NCI-H1417 (cell line): ENCODE measurements at regions not wholly inside any gene's neighbourhood (a gene's known extent, or its start where the extent isn't known, plus 50 kb on each side); places are given as distances from the start of the nearest gene placed in this dataset.

ENCODE experiments used
- DNase-seq, 3 experiments: peaks; one replicate each; lab custom pipeline; 2025; lab: John Stamatoyannopoulos, UW

DNA sequence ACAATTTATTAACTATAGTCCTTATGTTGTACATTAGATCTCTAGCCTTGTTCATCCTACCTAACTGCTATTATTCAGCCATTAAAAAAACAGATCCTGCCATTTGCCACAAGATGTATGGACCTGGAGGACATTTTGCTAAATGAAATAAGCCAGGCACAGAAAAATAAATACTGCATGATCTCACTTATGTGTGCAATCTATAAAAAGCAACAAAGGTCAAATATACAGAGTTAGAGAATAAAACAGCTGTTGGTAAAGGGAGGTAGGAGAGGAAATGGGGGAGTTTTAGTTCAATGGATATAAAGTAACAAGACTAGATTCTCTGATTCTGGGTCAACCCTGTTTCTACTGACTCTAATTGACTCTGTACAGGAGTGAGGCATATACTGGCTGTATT is 103.3 kb upstream of the FAM9C start:
- no peak for DNase-seq

DNA sequence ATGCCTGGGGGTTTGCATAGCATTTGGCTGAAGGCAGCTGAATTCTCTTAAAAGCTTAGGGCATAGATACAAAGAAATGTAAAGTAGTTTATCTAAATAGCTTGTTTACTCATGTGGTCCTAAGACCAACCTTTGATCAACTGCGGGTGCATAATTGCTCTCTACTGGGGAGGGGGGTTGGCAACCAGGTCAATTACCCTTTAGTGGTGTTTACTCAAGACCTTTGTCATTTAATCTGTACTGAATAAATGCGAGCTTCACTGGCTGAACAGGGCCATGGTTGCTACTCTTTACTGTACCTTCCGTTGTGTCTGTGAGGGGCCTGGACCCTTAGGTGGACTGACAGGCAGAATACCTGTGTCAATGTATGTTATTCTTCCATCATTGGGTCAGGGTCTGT is 102.7 kb upstream of the FAM9C start:
- no peak for DNase-seq

DNA sequence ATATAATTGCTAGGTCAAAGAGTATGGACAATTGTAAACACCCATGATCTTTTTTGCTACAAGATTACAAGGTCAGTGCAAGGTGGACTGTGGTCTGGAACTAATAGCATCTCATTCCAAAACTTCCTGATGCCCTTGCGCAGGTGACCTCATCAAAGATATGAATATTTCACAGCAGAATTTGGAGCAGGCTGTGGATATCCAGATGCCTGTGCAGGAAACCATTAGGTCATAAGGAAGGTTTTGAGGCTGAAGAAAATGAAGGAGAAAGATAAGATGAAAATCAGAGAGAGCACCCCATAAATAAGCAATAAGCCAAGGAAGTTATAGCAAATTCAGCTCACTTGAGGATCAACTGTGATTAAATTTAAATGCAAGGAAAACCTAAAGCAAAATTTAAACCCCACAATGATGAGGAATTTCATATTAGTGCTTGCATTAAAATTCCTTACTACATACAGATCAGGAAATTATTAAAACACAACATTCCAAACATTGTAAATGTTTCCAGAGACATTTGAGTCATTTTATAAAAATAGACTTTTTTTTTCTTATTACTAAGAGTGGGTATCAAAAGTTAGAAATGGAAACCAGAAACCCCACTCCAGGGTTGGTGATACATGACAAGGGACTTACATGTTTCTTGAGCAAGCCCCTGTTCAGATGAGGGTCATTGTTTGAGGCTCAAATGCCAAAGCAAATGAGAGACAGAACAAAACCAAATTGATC is 100.7 kb upstream of the FAM9C start:
- no peak for DNase-seq

DNA sequence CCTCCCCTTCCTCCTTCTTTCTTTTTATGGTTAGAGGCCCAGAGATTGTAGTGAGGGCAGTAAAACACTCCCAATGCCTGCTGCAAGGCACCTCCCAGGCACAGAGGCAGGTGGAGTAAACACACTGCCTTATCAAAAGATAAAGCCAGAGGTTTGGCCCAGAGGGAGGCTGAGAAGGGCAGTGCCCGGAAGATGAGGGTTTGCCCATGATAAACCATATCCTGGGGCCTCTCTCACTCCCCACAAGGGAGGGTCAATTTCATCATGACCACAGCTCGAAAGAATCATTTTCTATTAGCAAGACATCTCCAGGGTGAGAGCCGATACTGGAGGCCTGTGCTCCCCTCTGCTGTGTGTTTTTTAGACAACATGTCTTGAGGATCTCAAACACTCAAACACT is 98.5 kb upstream of the FAM9C start:
- DNase-seq = no peak

DNA sequence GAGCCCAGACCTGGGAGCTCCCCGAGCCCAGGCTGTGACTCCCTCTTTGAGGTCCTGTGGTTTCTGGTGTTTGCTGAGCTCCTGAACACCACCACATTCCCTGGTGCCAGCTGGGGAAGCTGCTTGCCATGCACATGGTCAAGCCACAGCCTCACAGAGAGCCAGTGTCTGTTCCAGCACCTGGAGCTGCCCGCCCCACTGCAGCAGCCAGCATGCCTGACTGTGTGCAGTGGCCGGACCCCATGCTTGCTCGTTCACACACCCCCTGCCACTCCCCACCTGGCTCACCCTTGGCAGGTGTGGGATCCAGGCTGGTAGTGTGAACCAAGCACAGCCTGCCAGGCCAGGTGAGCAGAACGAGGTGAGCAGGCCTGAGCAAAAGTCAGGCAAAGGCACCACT is 95.6 kb upstream of the FAM9C start:
- no peak for DNase-seq

DNA sequence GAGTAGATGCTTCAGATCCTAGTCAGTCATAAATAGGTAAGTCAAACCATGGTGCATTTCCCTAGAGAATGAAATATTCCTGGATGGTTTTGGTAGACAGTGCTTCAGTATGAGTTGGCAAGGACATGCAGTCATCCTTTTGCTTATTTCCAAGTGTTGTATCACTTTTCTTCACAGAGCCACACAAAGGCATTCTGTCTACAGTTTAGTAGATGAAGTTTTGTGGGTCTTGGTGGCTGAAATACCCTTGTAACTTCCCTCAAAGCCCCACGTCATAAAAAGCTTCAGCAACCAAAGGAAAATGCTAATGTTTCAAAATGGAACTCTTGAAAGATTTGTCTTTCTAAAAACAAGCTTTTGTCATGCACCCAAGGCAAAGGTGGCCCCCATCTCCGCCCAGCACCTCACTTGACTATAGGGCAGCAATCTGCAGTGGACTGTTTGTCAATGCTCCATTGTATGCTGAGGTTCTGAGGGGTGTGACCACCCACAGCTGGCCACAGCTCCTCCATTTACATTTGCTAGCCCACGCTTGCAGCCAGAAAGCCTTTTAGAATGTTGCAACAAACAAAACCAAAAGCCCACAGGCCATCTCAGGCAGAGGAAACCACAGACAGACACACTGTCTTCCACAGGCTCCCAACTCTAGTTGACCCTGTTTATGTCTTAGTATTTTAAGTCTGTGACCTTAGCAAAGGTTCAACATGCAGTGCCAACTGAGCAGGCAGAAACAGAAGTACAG is 87.1 kb upstream of the FAM9C start:
- no peak for DNase-seq

DNA sequence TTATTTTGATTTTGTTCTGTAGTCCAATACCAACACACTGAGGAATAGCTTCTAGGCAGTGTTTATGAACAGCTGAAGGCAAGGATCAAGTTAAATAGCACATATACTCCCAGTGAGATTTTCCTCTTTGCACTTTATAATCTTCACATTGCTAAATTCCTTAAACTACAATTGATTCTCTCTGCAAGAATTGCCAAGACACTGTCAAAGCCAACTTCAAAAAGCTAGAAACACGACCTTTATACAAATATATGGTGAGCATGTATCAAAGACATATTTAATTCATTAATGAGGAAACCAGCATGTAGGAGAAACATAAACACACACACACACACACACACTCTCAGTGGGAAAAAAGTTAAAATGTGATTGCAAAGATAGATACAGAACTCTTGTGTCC is 86.4 kb upstream of the FAM9C start:
- no peak for DNase-seq

DNA sequence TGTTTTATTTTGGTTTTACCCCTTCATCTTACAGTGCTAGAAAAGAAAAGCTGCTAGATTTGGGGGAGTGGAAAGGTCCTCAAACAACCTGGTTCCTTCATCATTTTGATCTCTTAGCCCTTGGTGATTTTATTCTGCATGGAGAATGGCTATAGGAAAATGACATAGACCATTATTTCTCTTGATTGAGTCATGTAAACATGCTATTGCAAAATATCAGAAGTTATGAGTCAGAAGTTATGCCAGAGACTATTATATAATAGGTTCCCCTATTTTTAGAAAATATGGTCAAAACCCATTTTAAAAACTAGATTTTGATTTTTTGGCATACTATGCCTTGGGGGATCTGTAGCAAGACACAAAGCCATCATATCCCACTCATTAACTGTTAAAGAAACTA is 83.7 kb upstream of the FAM9C start:
- no peak for DNase-seq

DNA sequence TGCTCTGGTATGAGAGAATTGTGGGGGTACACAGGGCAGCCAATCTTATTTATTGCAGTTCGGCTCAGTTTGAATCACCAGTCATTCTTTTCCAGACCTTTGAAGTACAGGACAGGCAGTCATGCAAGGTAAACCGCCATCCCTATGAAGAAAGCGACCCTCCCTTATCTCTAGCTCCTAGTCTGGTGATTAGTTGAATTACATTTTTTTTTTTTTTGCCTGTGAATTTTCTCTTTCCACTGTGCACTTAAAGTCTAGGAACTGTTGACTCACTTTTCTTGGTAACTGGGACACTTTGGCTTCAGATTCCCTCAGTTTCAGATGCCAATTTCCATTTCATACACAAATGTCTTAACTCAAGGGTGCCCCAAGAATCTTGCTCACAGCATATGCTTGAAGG is 82.4 kb upstream of the FAM9C start:
- DNase-seq = no peak

DNA sequence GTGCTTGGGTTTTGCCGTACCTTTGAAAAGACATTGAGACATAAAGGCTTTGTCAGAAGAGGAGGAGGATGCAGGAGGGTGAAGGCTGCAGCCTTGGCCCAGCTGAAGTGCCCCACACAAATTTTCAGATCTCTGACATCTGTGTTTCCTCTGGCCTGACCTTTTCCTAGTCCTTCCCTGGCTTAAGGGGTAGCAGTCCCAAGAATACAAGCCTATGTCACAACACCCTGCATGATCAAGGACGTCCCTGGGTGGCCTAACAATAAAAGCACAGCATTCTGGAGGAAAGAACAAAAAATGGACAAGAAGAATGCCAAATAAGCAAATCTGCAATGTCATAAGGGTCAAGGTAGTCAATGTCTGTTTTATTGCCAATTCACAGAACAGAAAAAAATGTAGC is 80.8 kb upstream of the FAM9C start:
- DNase-seq = no peak

DNA sequence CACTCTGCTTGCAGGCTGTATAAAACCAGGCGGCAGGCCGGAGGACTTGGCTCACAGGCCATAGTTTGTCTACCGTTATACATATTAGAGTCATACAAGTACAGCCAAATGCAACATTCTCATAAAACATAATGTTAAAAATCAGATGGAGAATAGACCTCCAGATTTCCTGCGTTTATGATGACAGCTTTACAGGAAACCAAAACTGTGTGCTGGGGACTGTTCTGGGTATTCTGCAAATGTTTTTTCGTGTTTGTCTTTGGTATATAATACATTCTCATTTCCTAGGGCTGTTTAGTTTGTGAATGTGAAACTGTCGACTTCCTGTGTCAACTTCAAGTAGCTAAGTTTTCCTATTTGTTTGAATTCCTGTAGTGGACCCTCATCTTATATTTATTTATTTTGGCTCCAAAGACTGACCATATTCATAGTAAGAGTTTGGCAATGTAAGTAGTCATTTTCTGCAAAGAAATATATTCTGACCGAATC is 79.5 kb upstream of the FAM9C start:
- DNase-seq = no peak

DNA sequence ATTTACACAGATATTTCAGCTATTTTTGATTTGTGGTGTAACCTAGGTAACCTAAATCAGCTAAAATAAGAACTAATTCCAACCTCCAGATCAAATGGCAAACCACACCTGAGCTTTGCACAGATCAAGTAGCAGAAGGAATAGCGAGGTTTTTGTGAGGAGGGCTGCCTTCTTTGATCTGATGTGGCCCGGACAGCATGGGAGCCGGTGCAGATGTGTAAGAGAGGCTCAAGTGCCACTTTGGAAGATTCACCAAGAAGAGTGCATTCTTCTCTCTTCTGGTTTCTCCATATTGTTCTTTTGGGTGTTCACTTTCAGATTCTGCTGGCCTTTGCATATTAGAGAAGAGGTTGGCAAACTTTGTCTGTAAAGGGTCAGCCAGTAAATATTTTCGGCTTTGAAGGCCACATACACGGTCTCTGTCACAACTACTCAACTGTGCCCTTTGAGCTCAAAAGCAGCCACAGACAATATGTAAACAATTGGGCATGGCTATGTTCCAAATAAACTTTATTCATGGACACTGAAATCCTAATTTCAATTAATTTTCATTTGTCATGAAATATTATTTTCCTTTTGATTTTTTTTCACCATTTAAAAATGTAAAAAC is 78.9 kb upstream of the FAM9C start:
- no peak for DNase-seq

DNA sequence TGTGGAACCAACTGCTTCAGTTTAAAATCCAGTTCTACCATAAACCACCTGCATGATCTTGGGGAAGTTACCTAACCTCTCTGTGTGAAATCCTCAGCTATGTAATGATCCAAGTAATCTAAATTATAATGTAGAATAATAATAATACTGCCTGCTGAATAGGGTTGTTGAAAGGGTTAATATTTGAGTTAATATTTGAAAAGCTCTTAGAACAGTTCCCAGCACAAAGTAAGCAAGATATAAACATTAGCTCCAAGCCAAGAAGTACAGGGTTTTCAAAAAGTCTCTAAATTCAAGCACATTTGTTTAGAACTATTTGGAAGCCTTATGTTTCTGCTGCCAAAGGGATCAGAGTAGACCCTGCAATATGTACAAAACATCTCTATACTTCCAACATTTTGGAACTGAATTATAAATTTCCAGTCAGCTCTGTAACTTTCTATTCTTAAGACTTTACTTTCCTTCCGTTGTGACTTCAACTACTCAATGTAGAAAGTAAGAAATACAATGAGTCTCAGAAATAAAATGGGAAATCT is 76.7 kb upstream of the FAM9C start:
- no peak for DNase-seq

DNA sequence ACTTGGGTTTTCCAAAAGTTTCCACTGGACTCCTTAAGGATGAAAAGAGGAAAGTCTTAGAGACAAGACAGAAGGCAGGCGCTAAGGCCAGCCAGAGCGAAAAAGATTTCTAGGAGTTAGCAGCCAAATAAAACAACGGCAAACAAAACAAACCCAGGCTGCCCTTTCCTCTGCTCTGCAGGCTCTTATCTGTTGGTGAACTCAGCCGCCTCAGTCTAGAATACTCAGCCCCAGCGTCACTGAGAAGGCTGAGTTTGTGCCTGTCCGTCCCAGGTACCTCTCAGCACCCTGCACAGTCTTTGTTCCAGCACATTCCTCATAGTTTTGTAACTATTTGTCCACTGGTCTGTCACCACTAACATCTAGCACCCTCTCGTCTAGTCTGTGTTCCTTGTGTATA is 75.6 kb upstream of the FAM9C start:
- DNase-seq = no peak

DNA sequence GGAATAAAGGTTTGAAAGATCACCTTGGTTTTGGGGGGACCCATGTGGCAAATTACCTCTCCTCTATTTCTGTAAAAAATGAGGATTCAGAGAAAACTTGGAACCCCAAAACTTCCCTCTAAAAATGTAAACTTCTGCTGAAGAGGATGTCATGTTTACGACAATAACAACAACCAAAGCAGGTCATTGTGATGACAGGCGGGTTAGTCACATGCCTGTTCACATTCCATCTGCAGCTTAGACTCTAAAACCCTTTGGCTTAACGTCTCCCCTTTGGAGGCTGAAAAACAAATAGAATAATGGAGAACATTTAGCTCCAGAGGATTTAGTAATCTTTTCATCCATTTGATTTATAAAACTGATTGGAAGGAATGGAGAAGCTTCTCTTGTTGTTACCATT is 75.0 kb upstream of the FAM9C start:
- no peak for DNase-seq

DNA sequence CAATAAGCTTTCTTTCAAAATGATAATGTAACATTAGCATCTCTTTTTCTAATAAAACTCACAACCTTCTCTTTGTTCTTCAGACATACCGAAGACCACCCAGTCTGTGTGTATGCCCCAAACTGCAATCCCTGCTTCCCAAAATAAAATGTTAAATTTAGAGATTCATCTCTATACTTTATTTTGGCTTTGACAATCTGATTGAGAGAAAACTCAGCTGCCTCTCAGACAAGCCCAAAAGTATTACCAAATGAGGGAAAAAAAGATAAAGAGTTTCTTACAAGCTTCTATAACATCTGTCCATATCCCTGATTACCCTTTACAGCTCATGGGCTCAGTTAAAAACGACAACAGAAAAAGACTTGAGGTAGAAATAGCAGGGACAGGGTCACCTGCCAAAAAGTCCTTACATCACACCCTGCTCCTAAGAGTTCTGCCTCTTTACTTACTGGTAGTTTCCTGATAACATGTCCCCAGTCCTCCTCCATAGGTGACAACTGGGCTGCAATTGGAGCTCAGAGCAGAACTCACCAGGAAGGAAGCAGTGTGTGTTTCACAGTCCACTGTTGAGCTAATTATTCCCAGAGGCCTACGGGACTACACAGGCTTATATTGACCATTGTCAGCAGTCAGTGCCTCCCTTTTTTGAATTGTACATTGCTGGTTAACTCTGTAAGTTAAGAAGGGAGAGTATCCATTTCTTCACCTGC is 70.9 kb upstream of the FAM9C start:
- no peak for DNase-seq

DNA sequence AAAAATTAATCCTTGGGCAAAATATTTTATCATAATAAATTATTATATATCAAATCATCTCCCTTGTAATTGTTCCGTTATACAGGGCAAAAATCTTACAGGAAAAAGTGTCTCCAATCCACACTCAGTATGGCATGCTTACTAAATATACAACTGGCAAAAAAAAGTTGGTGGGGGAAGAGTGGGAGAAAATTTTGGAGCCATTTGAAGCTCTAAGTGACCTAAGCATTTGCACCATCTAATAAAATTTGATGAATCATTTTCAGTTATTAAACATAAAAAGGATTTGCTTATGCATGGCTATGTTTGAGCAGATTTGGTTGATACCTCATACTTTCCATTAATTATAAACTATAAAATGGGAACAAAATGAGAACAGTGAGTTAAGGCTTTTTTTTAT is 68.1 kb upstream of the FAM9C start:
- no peak for DNase-seq

DNA sequence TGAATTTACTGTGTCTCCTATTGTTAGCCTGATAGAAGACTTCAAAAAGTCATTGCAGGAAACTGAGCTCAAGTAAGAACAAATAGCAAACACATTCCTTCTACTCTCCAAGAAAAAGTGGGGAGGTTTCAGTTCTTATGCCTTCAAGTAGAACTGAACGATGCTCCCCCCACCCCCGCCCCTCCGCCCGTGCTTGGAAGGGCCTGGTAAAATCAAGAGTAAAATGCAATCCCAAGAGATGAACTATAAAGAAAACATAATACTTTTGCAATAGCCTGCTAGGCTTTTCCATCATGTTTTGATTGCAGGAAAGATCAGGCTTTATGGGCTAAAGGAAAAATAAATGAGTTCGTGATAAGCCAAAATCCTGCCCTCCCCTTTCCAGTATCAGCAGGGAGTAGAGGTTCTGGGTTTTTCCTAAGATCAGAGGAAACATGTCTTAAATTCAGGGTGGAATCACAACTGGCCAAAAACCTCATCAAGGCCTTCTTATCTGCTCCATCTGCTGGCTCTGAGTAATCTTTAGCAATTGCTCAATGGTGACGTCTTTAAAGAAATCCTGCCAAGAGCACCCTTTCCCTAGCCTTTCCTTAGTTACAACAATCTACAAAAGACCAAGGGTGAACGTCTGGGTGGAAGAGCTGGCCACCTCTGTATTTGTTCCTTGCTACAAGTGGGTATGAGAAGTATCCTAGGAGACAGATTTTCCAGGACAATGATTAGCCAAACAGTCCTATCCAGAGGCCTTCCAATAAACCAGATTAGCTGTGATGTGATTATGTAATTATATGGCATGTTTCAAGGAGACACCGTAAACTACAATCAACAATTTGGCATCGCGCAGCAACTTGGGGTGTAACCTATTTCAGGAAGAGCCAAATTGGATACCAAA is 66.3 kb upstream of the FAM9C start:
- DNase-seq = peak in 2 of 3 experiments; percentile 10 to 62

DNA sequence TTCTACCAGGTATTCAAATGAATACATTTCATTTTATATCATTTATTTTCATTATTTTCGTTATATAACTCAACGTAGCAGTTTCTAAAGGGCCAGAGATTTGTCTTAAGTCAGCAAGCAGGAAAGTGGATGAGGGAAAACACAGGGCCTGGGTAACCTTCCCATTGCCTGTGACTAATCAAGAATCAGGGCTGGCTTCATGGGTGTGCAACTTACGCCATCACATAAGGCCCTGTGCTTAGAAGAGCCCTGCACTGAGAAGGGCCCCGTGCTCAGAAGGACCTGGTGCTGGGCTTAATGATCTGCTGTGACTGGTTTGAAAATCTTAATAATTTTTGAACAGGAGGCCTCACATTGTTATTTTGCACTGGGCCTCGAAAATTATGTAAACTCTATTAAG is 65.4 kb upstream of the FAM9C start:
- DNase-seq = no peak

DNA sequence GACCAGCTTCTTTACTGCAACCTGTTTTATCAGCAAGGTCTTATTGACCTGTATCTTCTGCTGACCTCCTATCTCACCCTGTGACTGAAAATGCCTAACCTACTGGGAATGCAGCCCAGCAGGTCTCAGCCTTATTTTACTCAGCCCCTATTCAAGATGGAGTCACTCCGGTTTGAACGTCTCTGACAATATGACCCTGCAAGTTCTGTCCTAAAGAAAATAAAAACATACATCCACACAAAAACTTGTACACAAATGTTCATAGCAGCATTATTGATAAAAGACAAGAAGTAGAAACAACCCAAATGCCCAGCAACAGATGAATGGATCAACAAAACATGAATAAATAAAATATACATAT is 59.5 kb upstream of the FAM9C start:
- no peak for DNase-seq

DNA sequence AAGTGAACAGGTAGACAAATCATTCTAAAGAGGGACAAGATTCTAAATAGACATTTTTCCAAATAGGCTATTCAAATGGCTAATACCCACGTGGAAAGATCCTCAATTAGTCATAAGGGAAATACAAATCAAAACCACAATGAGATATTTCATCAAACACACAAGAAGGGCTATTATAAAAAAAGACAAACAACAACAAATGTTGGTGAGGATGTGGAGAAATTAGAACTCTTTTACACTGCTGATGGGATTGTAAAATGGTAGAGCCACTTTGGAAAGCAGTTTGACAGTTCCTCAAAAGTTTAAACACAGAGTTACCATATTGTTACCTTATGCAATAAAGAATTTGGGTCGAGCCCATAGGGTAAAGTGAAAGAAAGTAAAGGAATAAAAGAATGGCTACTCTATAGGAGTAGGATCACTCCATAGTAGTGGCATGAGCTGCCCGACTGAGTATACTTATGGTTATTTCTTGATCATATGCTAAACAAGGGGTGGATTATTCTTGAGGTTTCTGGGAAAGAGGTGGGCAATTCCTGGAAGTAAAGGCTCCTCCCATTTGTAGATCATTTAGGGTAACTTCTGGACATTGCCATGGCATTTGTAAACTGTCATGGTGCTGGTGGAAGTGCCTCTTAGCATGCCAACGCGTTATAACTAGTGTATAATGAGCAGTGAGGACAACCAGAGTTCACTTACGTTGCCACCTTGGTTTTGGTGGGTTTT is 58.9 kb upstream of the FAM9C start:
- DNase-seq = no peak
